Gastroesophageal sphincter (tissue), 4 donors: ENCODE measurements at regions not wholly inside any gene's neighbourhood (a gene's known extent, or its start where the extent isn't known, plus 50 kb on each side); places are given as distances from the start of the nearest gene placed in this dataset.

Experiments
- ATAC-seq: fragments of 150-250 bp; one replicate; pipeline ENCODE4 v1.9.1; 2016; ENCODE audit warnings: mild to moderate bottlenecking, moderate library complexity
- H3K27ac ChIP-seq, 4 donors: fragments of 200-600 bp; sonication (generic) in 3 of 4; 1 replicate in 3 of 4; 2 replicates in 1 of 4; pipeline ENCODE4 v1.5.1; 2016 to 2019
- H3K27me3 ChIP-seq: fragments of 200-600 bp; sonication (generic); one replicate; pipeline ENCODE4 v1.5.1; 2019
- H3K36me3 ChIP-seq, 2 donors: fragments of 200-600 bp; sonication (generic); one replicate each; pipeline ENCODE4 v1.5.1; 2019; ENCODE audit warnings: control low read depth in 1 of 2
- H3K4me1 ChIP-seq, 3 donors: fragments of 200-600 bp; sonication (generic); 1 replicate in 2 of 3; 2 replicates in 1 of 3; pipeline ENCODE4 v1.5.1; 2016 to 2019; ENCODE audit warnings: control low read depth in 2 of 3
- H3K4me3 ChIP-seq, 2 donors: fragments of 200-600 bp; sonication (generic); one replicate each; pipeline ENCODE4 v1.5.1; 2019; ENCODE audit warnings: mild to moderate bottlenecking in 1 of 2, moderate library complexity in 1 of 2
- H3K9me3 ChIP-seq, 3 donors: fragments of 200-600 bp; sonication (generic); one replicate each; pipeline ENCODE4 v1.5.1; 2017 to 2019; ENCODE audit warnings: control low read depth in 2 of 3
- EP300 ChIP-seq: sonication (generic); formaldehyde crosslinking; IDR thresholded peaks from one replicate; pipeline ENCODE4 v1.6.1; 2017; ENCODE audit warnings: antibody characterized with exemption, mild to moderate bottlenecking
- POLR2A ChIP-seq, 2 donors: fragments of 450-650 bp; IDR thresholded peaks; one replicate each; pipeline ENCODE4 v1.6.1; 2017; ENCODE audit warnings: antibody characterized with exemption in 2 of 2, mild to moderate bottlenecking in 2 of 2, moderate library complexity in 1 of 2
- POLR2AphosphoS5 ChIP-seq: sonication (generic); formaldehyde crosslinking; IDR thresholded peaks from one replicate; pipeline ENCODE4 v1.6.1; 2017; ENCODE audit warnings: antibody characterized with exemption
- WGBS, 2 donors: methylation state at CpG; one replicate each; pipeline ENCODE4 v1.1.5; 2018; ENCODE audit warnings: low coverage in 1 of 2; 5-methylcytosine and 5-hydroxymethylcytosine counted together
- TF ChIP-seq, protein P1 (sequence below), 4 experiments: fragments of 200-600 bp in 2 of 4; fragments of 450-650 bp in 2 of 4; sonication (generic) in 1 of 4; IDR thresholded peaks; one replicate each; pipeline ENCODE4 v1.5.1; 2017 to 2019; ENCODE audit warnings: antibody characterized with exemption in 4 of 4, mild to moderate bottlenecking in 2 of 4, moderate library complexity in 2 of 4

DNA sequence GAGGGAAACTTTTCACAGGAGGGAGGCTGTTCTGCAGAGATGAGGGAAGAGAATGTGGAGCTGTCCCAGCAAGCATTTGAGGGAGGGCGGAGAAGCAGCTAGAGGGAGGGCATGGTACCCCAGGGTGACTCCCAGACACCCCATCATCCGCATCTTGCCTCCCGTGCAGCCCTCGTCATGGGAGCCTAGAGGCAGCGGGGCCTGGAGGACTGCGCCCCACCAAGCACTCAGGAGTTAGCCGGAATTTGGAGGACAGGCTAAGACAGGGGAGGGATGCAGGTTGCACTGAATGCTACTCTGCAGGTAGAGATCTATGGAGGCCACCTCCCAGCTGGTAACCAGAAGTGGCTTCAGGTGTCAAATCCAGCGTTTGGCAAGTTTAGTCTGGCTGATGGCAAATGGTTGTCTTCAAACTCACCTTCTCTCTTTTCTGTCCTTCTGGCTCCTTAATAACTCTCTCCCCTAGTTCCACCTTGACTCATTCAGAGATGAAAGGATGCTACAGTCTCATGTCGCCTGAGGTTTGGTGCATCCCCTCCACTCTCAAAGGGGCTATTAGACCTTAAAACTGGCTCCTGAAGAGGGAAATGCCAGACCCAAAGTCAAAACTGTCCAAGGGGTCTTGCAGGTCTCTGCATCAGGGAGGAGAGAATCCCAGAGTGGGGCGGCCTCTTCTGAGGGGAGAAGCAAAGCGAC is 155.9 kb upstream of the TLE3 start:
- peaks cover 0 to 6% (median 4%) of the 10 kb centered on the region in 3 donors for H3K4me1 ChIP-seq
- H3K4me3 ChIP-seq = no peak overlapping the region
- ATAC-seq = no peak
- WGBS, 2 donors = 89 to 93% methylated on average over 7 to 8 of the region's 11 CpGs
- no peaks in the 10 kb centered on the region for H3K36me3 ChIP-seq
- TF ChIP-seq POLR2AphosphoS5 (no peak), EP300 (no peak), POLR2A (IDR thresholded peaks at IDR 0.05) (no peak)
- TF ChIP-seq, protein P1, sequence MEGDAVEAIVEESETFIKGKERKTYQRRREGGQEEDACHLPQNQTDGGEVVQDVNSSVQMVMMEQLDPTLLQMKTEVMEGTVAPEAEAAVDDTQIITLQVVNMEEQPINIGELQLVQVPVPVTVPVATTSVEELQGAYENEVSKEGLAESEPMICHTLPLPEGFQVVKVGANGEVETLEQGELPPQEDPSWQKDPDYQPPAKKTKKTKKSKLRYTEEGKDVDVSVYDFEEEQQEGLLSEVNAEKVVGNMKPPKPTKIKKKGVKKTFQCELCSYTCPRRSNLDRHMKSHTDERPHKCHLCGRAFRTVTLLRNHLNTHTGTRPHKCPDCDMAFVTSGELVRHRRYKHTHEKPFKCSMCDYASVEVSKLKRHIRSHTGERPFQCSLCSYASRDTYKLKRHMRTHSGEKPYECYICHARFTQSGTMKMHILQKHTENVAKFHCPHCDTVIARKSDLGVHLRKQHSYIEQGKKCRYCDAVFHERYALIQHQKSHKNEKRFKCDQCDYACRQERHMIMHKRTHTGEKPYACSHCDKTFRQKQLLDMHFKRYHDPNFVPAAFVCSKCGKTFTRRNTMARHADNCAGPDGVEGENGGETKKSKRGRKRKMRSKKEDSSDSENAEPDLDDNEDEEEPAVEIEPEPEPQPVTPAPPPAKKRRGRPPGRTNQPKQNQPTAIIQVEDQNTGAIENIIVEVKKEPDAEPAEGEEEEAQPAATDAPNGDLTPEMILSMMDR (IDR thresholded peaks at IDR 0.05) = no peak
- no peaks in the 10 kb centered on the region for H3K27me3 ChIP-seq
- no peak overlapping the region for H3K27ac ChIP-seq
- no peaks in the 10 kb centered on the region for H3K9me3 ChIP-seq

- Histone ChIP-seq H3K4me3 (no peak overlapping the region), H3K4me1 (no peaks in the 10 kb centered on the region), H3K36me3 (no peaks in the 10 kb centered on the region), H3K27ac (no peak overlapping the region), H3K9me3 (no peaks in the 10 kb centered on the region), H3K27me3 (no peaks in the 10 kb centered on the region)
- ATAC-seq = no peak
- 100% methylated on average over 2 of the region's 7 CpGs; no CpG with 5 or more reads in 1 of the 2 donors for WGBS, 2 donors
- TF ChIP-seq EP300 = no peak
- TF ChIP-seq POLR2A (IDR thresholded peaks at IDR 0.05) = no peak
- TF ChIP-seq, protein P1 (IDR thresholded peaks at IDR 0.05) = no peak
- no peak for TF ChIP-seq POLR2AphosphoS5
Measured at GRCh38 chr15:70252951-70253320, 155.2 kb upstream of the TLE3 start.

DNA sequence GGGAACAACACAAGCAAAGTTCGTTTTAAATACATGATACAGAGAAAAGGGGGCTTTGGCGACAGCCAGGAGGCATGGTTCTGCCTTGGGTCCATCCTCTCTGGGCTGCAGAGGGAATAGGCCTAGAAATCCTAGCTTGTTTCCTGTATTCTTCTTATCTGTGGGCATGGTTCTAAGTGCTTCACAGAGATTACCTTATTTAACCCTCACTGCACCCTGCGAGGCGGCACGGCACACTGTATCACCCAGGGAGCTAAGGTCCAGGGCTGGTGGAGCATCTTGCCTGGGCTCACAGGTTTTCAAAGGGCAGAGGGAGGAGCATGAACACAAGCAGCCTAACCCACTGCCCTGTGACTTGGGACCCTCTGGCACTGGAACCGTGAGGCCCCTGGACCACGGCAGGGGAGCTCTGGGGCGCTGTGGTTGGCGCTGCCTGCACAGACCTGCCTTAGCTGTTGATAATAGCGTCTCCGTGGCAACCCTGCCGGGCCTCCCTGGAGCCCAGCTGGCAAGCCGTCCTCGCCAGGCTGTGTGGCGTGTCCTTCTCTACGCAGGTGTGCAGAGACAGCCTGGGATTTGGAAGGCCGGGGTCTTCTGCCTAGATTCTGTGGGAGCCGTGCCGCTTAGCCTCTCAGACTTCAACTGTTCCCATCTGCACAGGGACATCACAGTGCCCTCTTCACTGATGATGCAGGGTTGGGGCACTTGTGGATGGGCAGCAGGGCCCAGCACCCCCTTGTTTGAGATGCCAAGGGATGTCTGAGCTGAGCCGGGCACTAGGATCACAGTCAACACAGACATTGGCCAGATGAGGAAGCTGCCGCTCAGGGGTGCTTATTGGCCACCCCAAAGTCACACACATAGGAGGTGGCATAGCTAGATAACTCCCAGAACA is 154.6 kb upstream of the TLE3 start:
- no peaks in the 10 kb centered on the region for H3K36me3 ChIP-seq
- WGBS, 2 donors = 92 to 100% methylated on average over 2 of the region's 21 CpGs
- TF ChIP-seq, protein P1 (IDR thresholded peaks at IDR 0.05) = no peak
- TF ChIP-seq POLR2AphosphoS5 (no peak), EP300 (no peak)
- H3K27ac ChIP-seq = no peak overlapping the region
- no peak overlapping the region for H3K4me3 ChIP-seq
- ATAC-seq = no peak
- H3K27me3 ChIP-seq = no peaks in the 10 kb centered on the region
- H3K4me1 ChIP-seq = no peaks in the 10 kb centered on the region
- no peaks in the 10 kb centered on the region for H3K9me3 ChIP-seq

DNA sequence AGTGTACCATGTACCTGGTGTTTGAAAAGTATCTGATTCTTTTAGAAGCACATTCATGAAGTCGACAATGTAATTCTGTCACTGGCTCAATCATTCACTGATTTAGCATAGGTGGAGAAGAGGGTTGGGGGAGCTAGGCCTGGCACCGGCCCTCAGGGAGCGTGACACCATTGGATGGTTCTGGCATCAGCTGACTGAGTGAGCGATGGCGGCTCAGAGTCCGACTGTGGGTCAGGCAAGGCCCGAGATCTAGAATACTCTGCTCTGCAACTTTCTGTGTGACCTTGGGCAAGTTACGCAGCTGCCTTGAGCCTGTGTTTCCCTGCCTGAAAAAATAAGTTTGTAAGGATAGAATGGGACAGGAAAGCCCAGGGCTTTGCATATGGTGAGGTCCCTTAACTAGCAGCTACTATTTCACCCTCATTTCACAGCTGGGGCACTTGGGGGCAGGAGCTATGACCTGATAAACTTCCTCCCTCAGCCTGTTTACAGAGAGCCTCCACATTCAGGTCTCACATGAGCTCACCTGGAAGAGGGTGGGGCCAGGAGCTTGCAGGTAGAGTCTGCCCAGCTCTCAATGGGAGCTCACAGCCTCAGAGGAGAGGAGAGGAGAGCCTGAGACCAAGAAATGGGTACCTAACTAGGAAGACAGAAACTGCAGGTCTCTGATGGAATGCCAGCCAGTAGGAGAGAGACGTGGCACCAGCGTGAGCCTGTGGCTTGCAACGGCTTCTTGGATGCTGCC is 153.7 kb upstream of the TLE3 start:
- 72 to 100% methylated on average over 4 to 6 of the region's 11 CpGs for WGBS, 2 donors
- Histone ChIP-seq H3K4me3 (no peak overlapping the region), H3K27me3 (no peaks in the 10 kb centered on the region), H3K9me3 (no peaks in the 10 kb centered on the region), H3K4me1 (no peaks in the 10 kb centered on the region), H3K36me3 (no peaks in the 10 kb centered on the region), H3K27ac (no peak overlapping the region)
- TF ChIP-seq EP300 = no peak
- TF ChIP-seq, protein P1 (IDR thresholded peaks at IDR 0.05) = no peak
- ATAC-seq = no peak
